Endothelial cell of umbilical vein (primary cell): ENCODE measurements at regions not wholly inside any gene's neighbourhood (a gene's known extent, or its start where the extent isn't known, plus 50 kb on each side); places are given as distances from the start of the nearest gene placed in this dataset.
"Not testable (repeated sequence)": the region's sequence is repeated elsewhere in the genome, so short reads cannot be mapped to it uniquely, and the experiment has no call there.

ENCODE experiments used
- BruUV-seq: library from RNA; stranded (reverse); fragments of 400-500 nt; replicated peaks from 2 replicates; lab custom pipeline; 2021; lab: Mats Ljungman, UMichigan
- CTCF ChIA-PET: fragments of 300-600, 350-600 bp; sonication (Branson Sonifier 250); formaldehyde crosslinking; loops from one replicate; lab custom pipeline; 2021; ENCODE audit warnings: antibody characterized with exemption, inconsistent platforms; lab: Charles Lee
- POLR2A ChIA-PET: fragments of 300-600, 350-600 bp; sonication (Branson Sonifier 250); formaldehyde crosslinking; loops from one replicate; lab custom pipeline; 2021; ENCODE audit warnings: antibody characterized with exemption, inconsistent platforms; lab: Charles Lee
- DNase-seq: peaks from one replicate; pipeline ENCODE4 v3.0.0-alpha.2; 2011; ENCODE audit warnings: low read depth, low spot score
- FAIRE-seq: peaks from 2 replicates; lab custom pipeline; 2011; peaks lifted over from hg19 to GRCh38; lab: Jason Lieb, UNC
- H2AFZ ChIP-seq: 2 replicates; pipeline ENCODE4 v1.6.0; 2012; ENCODE audit warnings: low read depth, low read length, control low read depth, inconsistent platforms
- H3K27ac ChIP-seq: 2 replicates; pipeline ENCODE4 v1.5.1; 2011; ENCODE audit warnings: low read depth, mild to moderate bottlenecking, control low read depth, low read length, moderate library complexity; ENCODE audit not compliant: insufficient read depth
- H3K27me3 ChIP-seq, 2 experiments: 2 replicates each; pipeline versions ENCODE4 v1.6.0 to v1.6.1; 2011; ENCODE audit warnings: low read length in 2 of 2, mixed read lengths in 1 of 2; ENCODE audit not compliant: control insufficient read depth in 2 of 2, insufficient read depth in 2 of 2
- H3K36me3 ChIP-seq, 2 experiments: 2 replicates in 1 of 2; 3 replicates in 1 of 2; pipeline ENCODE4 v1.5.1; 2011; ENCODE audit warnings: low read length in 2 of 2, mild to moderate bottlenecking in 1 of 2, moderate library complexity in 1 of 2; ENCODE audit not compliant: control insufficient read depth in 2 of 2, insufficient read depth in 2 of 2; ENCODE audit errors: extremely low read depth in 1 of 2
- H3K4me1 ChIP-seq: 3 replicates; pipeline ENCODE4 v1.5.1; 2011; ENCODE audit warnings: mild to moderate bottlenecking, low read length; ENCODE audit not compliant: control insufficient read depth, insufficient read depth; ENCODE audit errors: extremely low read depth
- H3K4me2 ChIP-seq: 2 replicates; pipeline ENCODE4 v1.6.1; 2011; ENCODE audit warnings: low read length, control low read depth, mixed read lengths; ENCODE audit not compliant: insufficient read depth
- H3K4me3 ChIP-seq, 3 experiments: fragments of 200-600 bp in 1 of 3; sonication (generic), shearing (Covaris generic) in 1 of 3; replicated peaks in 1 of 3; 2 replicates each; pipeline ENCODE4 v1.5.1; 2011 to 2016; ENCODE audit warnings: control low read depth in 3 of 3, low read length in 3 of 3, mild to moderate bottlenecking in 2 of 3, inconsistent platforms in 1 of 3, low read depth in 1 of 3, moderate library complexity in 1 of 3; ENCODE audit not compliant: insufficient read depth in 1 of 3
- H3K79me2 ChIP-seq: 2 replicates; pipeline ENCODE4 v1.6.0; 2012; ENCODE audit warnings: low read length, inconsistent platforms; ENCODE audit not compliant: control insufficient read depth, insufficient read depth
- H3K9ac ChIP-seq: replicated peaks from 2 replicates; pipeline ENCODE3; 2011; ENCODE audit warnings: low read length, control low read depth; ENCODE audit not compliant: insufficient read depth; ENCODE audit errors: extremely low read depth
- H3K9me1 ChIP-seq: replicated peaks from 3 replicates; pipeline ENCODE4 v1.6.0; 2011; ENCODE audit warnings: mild to moderate bottlenecking, low read length; ENCODE audit not compliant: control insufficient read depth, insufficient read depth; ENCODE audit errors: extremely low read depth
- H3K9me3 ChIP-seq: replicated peaks from 2 replicates; pipeline ENCODE4 v1.5.1; 2012; ENCODE audit warnings: low read length, inconsistent platforms; ENCODE audit not compliant: control insufficient read depth, insufficient read depth
- H4K20me1 ChIP-seq: replicated peaks from 2 replicates; pipeline ENCODE3; 2011; ENCODE audit warnings: mild to moderate bottlenecking, low read length; ENCODE audit not compliant: control insufficient read depth, insufficient read depth; ENCODE audit errors: extremely low read depth
- CTCF ChIP-seq, 2 donors: IDR thresholded peaks; 1 replicate in 1 of 2; 2 replicates in 1 of 2; pipeline ENCODE4 v1.5.1; 2011; ENCODE audit warnings: low read length in 2 of 2, mild to moderate bottlenecking in 2 of 2, moderate library complexity in 2 of 2, control low read depth in 1 of 2, inconsistent platforms in 1 of 2, low read depth in 1 of 2; ENCODE audit not compliant: insufficient read depth in 1 of 2; ENCODE audit errors: extremely low read depth in 1 of 2
- EZH2 ChIP-seq: IDR thresholded peaks from 2 replicates; pipeline ENCODE4 v1.6.1; 2012; ENCODE audit warnings: borderline replicate concordance, low read depth, mild to moderate bottlenecking, moderate library complexity, low read length, inconsistent platforms; ENCODE audit not compliant: severe bottlenecking
- FOS ChIP-seq: IDR thresholded peaks from 2 replicates; pipeline ENCODE4 v1.6.1; 2011; ENCODE audit warnings: mild to moderate bottlenecking, low read length, moderate library complexity, borderline replicate concordance; ENCODE audit not compliant: insufficient read depth
- GATA2 ChIP-seq: IDR thresholded peaks from 2 replicates; pipeline ENCODE4 v1.7.0; 2011; ENCODE audit warnings: low read depth, mild to moderate bottlenecking, moderate library complexity, mixed read lengths, low read length; ENCODE audit not compliant: insufficient read length, insufficient read depth
- JUN ChIP-seq: IDR thresholded peaks from 2 replicates; pipeline ENCODE4 v1.6.1; 2011; ENCODE audit warnings: borderline replicate concordance, low read depth; ENCODE audit not compliant: insufficient read length, insufficient read depth
- MAX ChIP-seq: IDR thresholded peaks from 2 replicates; pipeline ENCODE4 v1.6.1; 2011; ENCODE audit not compliant: insufficient read depth, insufficient read length
- MYC ChIP-seq: IDR thresholded peaks from one replicate; pipeline ENCODE4 v1.6.1; 2011; ENCODE audit warnings: mild to moderate bottlenecking, low read depth, low read length
- POLR2A ChIP-seq: IDR thresholded peaks from 2 replicates; pipeline ENCODE4 v1.6.1; 2012; ENCODE audit warnings: low read depth, mild to moderate bottlenecking, control low read depth, low read length
- POLR2AphosphoS5 ChIP-seq: IDR thresholded peaks from 2 replicates; pipeline ENCODE4 v1.6.1; 2012; ENCODE audit warnings: low read depth, mild to moderate bottlenecking, control low read depth, low read length, moderate library complexity; ENCODE audit not compliant: insufficient read depth
- dilution Hi-C: fragments of 300-500 bp; cut with MboI; formaldehyde crosslinking; loops from one replicate; pipeline ENCODE4 v1.15.0; 2019; ENCODE audit warnings: low sequenced_read_pairs; ENCODE audit not compliant: extremely low pct_ligation_motif_present
- intact Hi-C: fragments of 100-400 bp; cut with micrococcal nuclease; formaldehyde crosslinking; loops from one replicate; pipeline ENCODE4 v1.10.0; 2022

GRCh38 chr2:242085941-242086621, 216.6 kb downstream of the RTP5 start:
- H3K9ac ChIP-seq = no peak overlapping the region
- H2AFZ ChIP-seq = no peak overlapping the region
- TF ChIP-seq EZH2 = no peak
- no peak for TF ChIP-seq CTCF (IDR thresholded peaks at IDR 0.05; ENCODE audit: extremely low read depth in 1 of 2, insufficient read depth in 1 of 2, low read depth in 1 of 2, low read length in 2 of 2)
- no peak for TF ChIP-seq JUN
- no peak for TF ChIP-seq MYC
- no peak for TF ChIP-seq MAX
- no peak for TF ChIP-seq POLR2AphosphoS5
- TF ChIP-seq FOS = no peak
- TF ChIP-seq POLR2A = no peak
- TF ChIP-seq GATA2 = no peak
- no peak overlapping the region for H3K4me2 ChIP-seq
- H3K36me3 ChIP-seq = no peaks in the 10 kb centered on the region
- DNase-seq (no peak), FAIRE-seq (no peak)
- ChIA-PET CTCF (no interaction called here), POLR2A (no interaction called here)
- no peaks in the 10 kb centered on the region for H3K4me1 ChIP-seq
- H3K9me3 ChIP-seq = no peaks in the 10 kb centered on the region
- H4K20me1 ChIP-seq = no peaks in the 10 kb centered on the region
- H3K9me1 ChIP-seq = no peaks in the 10 kb centered on the region
- intact Hi-C loops (no loop called here), dilution Hi-C loops (no loop called here)
- H3K79me2 ChIP-seq = no peaks in the 10 kb centered on the region
- no peak overlapping the region for H3K4me3 ChIP-seq
- BruUV-seq = no TSS peak
- H3K27ac ChIP-seq = no peak overlapping the region
- peaks cover 0 to 4% of the 10 kb centered on the region in 2 experiments for H3K27me3 ChIP-seq

GRCh38 chr2:242088044-242088443, 218.5 kb downstream of the RTP5 start:
- H2AFZ ChIP-seq, H3K9ac ChIP-seq, H3K36me3 ChIP-seq, H3K27me3 ChIP-seq, dilution Hi-C loops, BruUV-seq, H3K9me3 ChIP-seq, H3K27ac ChIP-seq, POLR2A ChIA-PET, H3K79me2 ChIP-seq, H3K4me1 ChIP-seq, H3K9me1 ChIP-seq, CTCF ChIA-PET, intact Hi-C loops, H4K20me1 ChIP-seq: not testable (repeated sequence)
- FAIRE-seq = peak; percentile 15
- peak; percentile 14 for DNase-seq
- Histone ChIP-seq H3K4me2 (peak overlapping the region; percentile 30), H3K4me3 (peak overlapping the region in 1 of 3 experiments; percentile 99)
